ENCODE measurements at regions not wholly inside any gene's neighbourhood (a gene's known extent, or its start where the extent isn't known, plus 50 kb on each side); places are given as distances from the start of the nearest gene placed in this dataset.

DNA sequence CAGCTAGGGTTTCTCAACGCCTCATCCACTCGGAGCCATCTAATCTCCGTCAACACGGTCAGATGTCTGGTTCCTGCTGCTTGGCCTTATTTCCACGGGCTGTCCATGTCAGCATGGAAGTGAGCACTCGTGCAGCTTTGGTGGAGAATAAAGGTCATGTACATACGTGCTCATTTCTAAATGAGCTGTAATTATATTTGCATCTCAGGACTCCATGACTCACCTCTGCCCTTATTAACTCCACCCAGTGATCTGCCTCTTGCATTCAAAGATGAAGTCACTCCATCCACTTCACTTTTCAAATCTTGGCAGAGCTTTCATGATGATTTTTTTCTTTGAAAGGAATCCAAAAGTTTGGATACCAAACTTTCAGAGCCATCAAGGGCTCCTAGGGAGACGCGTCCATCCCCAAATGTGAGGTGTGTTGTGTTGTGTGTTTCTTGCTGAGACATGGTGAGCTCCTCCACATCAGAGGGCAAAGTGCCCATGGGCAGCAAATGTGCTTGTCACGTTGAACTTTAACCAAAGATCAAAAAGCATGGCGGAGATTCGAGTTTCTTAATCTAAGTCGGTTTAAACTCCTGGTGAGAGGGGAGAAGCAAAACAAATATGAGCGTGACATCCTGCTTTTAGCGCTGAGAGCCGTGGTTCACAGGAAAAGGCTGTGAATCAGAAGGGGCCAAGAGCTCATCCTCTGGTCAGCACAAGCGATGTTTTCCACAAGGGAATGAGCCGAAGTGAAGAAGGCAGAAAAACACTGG, 68.6 kb upstream of the ERRFI1 start (continued):
- TF ChIP-seq JDP2 (CRISPR knock-in tag; IDR thresholded peaks at IDR 0.05; ENCODE audit: borderline replicate concordance) (no peak), BHLHE40 (IDR thresholded peaks at IDR 0.05; ENCODE audit: low read length) (no peak), CREM (IDR thresholded peaks at IDR 0.05) (peak; percentile 62; the same call in 1 of the 2 replicates), CREM (CRISPR knock-in tag; IDR thresholded peaks at IDR 0.05) (no peak), HNRNPK (IDR thresholded peaks at IDR 0.05; ENCODE audit: low read depth, low read length, poor library complexity, severe bottlenecking) (no peak), TEAD2 (CRISPR knock-in tag; IDR thresholded peaks at IDR 0.05) (no peak), FOSL2 (CRISPR knock-in tag; IDR thresholded peaks at IDR 0.05) (peak; percentile 71), NCOA1 (CRISPR knock-in tag; IDR thresholded peaks at IDR 0.05) (no peak), THYN1 (CRISPR knock-in tag; IDR thresholded peaks at IDR 0.05; ENCODE audit: borderline replicate concordance, low read depth) (no peak), HNF4A (CRISPR knock-in tag; IDR thresholded peaks at IDR 0.05) (peak; percentile 95), ZNF451 (CRISPR knock-in tag; IDR thresholded peaks at IDR 0.05) (no peak), ZNF878 (CRISPR knock-in tag; IDR thresholded peaks at IDR 0.05) (no peak), SNRNP70 (IDR thresholded peaks at IDR 0.05; ENCODE audit: low read depth, low read length) (no peak)
- TF ChIP-seq, protein P1, sequence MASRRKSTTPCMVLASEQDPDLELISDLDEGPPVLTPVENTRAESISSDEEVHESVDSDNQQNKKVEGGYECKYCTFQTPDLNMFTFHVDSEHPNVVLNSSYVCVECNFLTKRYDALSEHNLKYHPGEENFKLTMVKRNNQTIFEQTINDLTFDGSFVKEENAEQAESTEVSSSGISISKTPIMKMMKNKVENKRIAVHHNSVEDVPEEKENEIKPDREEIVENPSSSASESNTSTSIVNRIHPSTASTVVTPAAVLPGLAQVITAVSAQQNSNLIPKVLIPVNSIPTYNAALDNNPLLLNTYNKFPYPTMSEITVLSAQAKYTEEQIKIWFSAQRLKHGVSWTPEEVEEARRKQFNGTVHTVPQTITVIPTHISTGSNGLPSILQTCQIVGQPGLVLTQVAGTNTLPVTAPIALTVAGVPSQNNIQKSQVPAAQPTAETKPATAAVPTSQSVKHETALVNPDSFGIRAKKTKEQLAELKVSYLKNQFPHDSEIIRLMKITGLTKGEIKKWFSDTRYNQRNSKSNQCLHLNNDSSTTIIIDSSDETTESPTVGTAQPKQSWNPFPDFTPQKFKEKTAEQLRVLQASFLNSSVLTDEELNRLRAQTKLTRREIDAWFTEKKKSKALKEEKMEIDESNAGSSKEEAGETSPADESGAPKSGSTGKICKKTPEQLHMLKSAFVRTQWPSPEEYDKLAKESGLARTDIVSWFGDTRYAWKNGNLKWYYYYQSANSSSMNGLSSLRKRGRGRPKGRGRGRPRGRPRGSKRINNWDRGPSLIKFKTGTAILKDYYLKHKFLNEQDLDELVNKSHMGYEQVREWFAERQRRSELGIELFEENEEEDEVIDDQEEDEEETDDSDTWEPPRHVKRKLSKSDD (CRISPR knock-in tag; IDR thresholded peaks at IDR 0.05; ENCODE audit: low read depth): no peak
- TF ChIP-seq, protein P2, sequence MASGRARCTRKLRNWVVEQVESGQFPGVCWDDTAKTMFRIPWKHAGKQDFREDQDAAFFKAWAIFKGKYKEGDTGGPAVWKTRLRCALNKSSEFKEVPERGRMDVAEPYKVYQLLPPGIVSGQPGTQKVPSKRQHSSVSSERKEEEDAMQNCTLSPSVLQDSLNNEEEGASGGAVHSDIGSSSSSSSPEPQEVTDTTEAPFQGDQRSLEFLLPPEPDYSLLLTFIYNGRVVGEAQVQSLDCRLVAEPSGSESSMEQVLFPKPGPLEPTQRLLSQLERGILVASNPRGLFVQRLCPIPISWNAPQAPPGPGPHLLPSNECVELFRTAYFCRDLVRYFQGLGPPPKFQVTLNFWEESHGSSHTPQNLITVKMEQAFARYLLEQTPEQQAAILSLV (CRISPR knock-in tag; IDR thresholded peaks at IDR 0.05; ENCODE audit: borderline replicate concordance): 0 out of 2 replicates have a peak, but pooled peaks have one; percentile 41
- TF ChIP-seq, protein P3, sequence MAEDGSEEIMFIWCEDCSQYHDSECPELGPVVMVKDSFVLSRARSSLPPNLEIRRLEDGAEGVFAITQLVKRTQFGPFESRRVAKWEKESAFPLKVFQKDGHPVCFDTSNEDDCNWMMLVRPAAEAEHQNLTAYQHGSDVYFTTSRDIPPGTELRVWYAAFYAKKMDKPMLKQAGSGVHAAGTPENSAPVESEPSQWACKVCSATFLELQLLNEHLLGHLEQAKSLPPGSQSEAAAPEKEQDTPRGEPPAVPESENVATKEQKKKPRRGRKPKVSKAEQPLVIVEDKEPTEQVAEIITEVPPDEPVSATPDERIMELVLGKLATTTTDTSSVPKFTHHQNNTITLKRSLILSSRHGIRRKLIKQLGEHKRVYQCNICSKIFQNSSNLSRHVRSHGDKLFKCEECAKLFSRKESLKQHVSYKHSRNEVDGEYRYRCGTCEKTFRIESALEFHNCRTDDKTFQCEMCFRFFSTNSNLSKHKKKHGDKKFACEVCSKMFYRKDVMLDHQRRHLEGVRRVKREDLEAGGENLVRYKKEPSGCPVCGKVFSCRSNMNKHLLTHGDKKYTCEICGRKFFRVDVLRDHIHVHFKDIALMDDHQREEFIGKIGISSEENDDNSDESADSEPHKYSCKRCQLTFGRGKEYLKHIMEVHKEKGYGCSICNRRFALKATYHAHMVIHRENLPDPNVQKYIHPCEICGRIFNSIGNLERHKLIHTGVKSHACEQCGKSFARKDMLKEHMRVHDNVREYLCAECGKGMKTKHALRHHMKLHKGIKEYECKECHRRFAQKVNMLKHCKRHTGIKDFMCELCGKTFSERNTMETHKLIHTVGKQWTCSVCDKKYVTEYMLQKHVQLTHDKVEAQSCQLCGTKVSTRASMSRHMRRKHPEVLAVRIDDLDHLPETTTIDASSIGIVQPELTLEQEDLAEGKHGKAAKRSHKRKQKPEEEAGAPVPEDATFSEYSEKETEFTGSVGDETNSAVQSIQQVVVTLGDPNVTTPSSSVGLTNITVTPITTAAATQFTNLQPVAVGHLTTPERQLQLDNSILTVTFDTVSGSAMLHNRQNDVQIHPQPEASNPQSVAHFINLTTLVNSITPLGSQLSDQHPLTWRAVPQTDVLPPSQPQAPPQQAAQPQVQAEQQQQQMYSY (CRISPR knock-in tag; IDR thresholded peaks at IDR 0.05): no peak
- TF ChIP-seq, protein P4, sequence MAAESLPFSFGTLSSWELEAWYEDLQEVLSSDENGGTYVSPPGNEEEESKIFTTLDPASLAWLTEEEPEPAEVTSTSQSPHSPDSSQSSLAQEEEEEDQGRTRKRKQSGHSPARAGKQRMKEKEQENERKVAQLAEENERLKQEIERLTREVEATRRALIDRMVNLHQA (CRISPR knock-in tag; IDR thresholded peaks at IDR 0.05): no peak
- TF ChIP-seq, protein P5, sequence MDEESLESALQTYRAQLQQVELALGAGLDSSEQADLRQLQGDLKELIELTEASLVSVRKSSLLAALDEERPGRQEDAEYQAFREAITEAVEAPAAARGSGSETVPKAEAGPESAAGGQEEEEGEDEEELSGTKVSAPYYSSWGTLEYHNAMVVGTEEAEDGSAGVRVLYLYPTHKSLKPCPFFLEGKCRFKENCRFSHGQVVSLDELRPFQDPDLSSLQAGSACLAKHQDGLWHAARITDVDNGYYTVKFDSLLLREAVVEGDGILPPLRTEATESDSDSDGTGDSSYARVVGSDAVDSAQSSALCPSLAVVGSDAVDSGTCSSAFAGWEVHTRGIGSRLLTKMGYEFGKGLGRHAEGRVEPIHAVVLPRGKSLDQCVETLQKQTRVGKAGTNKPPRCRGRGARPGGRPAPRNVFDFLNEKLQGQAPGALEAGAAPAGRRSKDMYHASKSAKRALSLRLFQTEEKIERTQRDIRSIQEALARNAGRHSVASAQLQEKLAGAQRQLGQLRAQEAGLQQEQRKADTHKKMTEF (CRISPR knock-in tag; IDR thresholded peaks at IDR 0.05): peak; percentile 69; the same call in 1 of the 2 replicates
